Stimulated activated naive CD8-positive, alpha-beta T cell treated with anti-CD3 and anti-CD28 coated beads, Interleukin-15, amount 100 ng/mL, for 72 hours (primary cell): ENCODE measurements at regions not wholly inside any gene's neighbourhood (a gene's known extent, or its start where the extent isn't known, plus 50 kb on each side); places are given as distances from the start of the nearest gene placed in this dataset.
"Not testable (repeated sequence)": the region's sequence is repeated elsewhere in the genome, so short reads cannot be mapped to it uniquely, and the experiment has no call there.

Experiments used
- ATAC-seq: fragments of 150-1000 bp; cut with Tn5 transposase; 2 replicates; pipeline ENCODE4 v1.10.0; 2021; ENCODE audit warnings: mild to moderate bottlenecking, moderate library complexity
- DNase-seq, 2 donors: peaks; one replicate each; pipeline ENCODE4 v3.0.0; 2021 to 2022
- H3K27ac Mint-ChIP-seq, 2 donors: one replicate each; pipeline ENCODE4 v1.8.0; 2022; ENCODE audit warnings: mild to moderate bottlenecking in 2 of 2, mixed read lengths in 2 of 2, moderate library complexity in 2 of 2
- H3K27me3 Mint-ChIP-seq: one replicate; pipeline ENCODE4 v1.8.0; 2022; ENCODE audit warnings: mixed read lengths
- H3K4me1 Mint-ChIP-seq: one replicate; pipeline ENCODE4 v1.8.0; 2022; ENCODE audit warnings: mild to moderate bottlenecking, mixed read lengths
- H3K4me3 Mint-ChIP-seq, 2 donors: one replicate each; pipeline ENCODE4 v1.8.0; 2022; ENCODE audit warnings: mild to moderate bottlenecking in 2 of 2, mixed read lengths in 2 of 2, moderate library complexity in 1 of 2
- H3K9me3 Mint-ChIP-seq, 2 donors: one replicate each; pipeline ENCODE4 v1.8.0; 2022; ENCODE audit warnings: mixed read lengths in 2 of 2

DNA sequence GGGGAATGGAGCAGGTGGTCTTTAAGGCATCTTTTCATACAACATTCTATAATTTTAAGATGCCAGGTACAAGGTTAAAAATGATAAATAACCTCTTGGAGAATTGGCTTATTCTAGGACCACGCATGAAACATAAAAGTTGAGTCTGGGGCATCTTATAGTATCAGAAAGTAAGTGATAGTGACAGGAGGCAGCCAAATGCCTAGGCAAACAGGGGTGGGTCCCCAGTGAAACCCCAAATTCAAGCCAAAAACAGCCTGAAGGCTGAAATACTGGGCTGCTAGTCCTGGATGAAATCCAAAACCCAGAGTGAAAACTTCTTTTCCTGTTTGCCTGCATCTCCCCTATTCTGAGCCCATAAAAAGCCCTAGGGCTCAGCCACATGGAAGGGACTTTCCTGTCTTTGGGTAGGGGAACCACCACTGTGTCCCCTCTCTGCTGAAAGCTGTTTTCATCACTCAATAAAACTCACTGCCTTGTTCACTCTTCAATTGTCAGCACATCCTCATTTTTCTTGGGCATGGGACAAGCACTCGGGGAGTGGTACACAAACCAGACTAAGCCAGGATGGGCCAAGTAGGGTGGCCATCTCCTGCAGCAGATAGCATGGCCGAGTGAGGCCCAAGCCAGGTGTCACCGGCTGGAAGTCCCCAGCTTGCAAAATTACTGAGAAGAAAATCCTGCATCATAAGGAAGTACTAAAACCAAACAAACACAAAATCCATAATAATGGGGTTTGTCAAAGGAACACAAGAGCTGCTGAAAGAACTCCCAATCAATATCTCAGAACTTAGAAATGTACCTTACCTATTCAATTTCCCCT is 241.6 kb upstream of the GALNT17 start:
- H3K27ac Mint-ChIP-seq, result no peak overlapping the region
- DNase-seq (no peak), ATAC-seq (no peak)
- peaks cover 7 to 48% of the 10 kb centered on the region in 2 donors for H3K9me3 Mint-ChIP-seq
- no peaks in the 10 kb centered on the region for H3K4me1 Mint-ChIP-seq
- no peaks in the 10 kb centered on the region for H3K27me3 Mint-ChIP-seq
- H3K4me3 Mint-ChIP-seq, result no peak overlapping the region

DNA sequence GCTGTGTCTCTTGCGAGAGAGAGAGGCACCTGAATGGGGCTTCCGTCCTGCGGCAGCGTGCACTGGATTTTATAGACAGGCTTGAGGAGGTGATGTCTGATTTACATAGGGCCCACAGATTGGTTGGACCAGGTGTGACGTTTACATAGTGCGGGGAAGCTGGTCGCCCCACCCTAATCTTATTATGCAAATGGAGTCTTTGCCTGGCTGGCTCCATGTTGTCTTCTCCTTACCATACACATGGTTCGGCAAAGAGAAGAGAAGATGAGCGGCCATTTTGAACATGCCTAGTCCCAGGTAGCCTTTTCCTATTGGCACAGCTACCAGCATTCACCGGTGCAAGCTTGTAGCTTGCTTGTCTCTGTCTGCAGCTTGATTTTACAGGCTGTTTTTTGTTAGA is 238.5 kb upstream of the GALNT17 start:
- ATAC-seq (no peak), DNase-seq (no peak)
- Mint-ChIP-seq H3K27ac (no peak overlapping the region), H3K4me1 (no peaks in the 10 kb centered on the region), H3K9me3 (peaks cover 8 to 41% of the 10 kb centered on the region in 2 donors), H3K4me3 (no peak overlapping the region), H3K27me3 (peaks cover 6% of the 10 kb centered on the region)

DNA sequence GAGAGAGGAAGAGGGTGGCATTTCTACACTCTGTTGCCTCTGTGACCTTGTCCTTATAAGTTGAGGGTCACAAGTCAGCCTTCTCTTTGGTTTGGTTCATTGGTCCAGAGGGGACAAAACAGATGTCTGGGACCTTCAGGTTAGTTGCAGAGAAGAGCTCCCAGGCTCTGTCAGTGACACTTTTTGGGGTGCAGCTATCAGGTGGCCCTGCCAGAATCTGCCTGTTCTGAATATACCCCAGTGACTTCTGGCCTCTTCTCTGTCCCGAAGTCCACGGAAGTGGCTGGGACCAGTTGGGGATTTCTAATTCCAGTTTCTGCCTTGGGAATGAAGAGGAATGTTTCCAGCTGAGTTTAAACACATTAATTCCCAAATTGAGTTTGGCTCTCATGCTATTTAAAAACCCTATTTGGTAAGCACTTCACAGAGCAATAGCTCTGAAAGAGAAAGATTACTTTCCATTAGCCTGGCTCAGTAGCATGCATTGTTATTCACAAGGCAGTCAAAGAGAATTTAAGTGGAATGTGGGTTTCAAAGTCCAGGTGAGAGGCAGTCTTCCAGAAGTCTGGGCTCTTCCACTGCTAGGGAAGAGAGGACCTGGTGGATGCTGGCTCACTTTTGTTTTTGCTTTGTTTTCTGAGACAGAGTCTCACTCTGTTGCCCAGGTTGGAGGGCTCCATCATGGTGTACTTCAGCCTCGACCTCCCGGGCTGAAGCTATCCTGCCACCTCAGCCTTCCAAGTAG is 237.8 kb upstream of the GALNT17 start:
- no peaks in the 10 kb centered on the region for H3K4me1 Mint-ChIP-seq
- ATAC-seq, result no peak
- no peak overlapping the region for H3K4me3 Mint-ChIP-seq

DNA sequence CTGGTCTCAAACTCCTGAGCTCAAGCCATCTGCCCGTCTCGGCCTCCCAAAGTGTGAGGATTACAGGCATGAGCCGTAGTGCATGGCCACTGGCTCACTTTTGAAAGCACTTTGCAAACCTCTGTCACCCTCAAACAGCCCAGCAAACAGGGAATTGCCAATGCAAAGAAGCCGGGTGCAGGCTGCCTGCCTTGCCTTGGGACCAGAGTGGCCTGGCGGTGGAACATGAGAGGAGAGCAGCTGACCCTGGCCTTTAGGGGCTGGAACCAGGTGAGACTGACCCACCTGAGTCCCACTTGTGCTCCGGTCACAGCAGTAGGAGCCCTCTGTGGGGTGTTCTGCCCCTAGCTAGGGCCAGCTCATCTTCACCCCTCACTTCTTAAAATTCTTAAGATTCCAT is 237.1 kb upstream of the GALNT17 start:
- no peak for ATAC-seq
- Mint-ChIP-seq H3K4me3 (no peak overlapping the region), H3K27ac (no peak overlapping the region), H3K9me3 (peaks cover 15 to 29% of the 10 kb centered on the region in 2 donors), H3K4me1 (no peaks in the 10 kb centered on the region), H3K27me3 (peaks cover 6% of the 10 kb centered on the region)
- no peak for DNase-seq

More for the DNA sequence above, 237.8 kb upstream of the GALNT17 start:
- H3K27me3 Mint-ChIP-seq, result peaks cover 6% of the 10 kb centered on the region
- DNase-seq, result no peak
- no peak overlapping the region for H3K27ac Mint-ChIP-seq
- H3K9me3 Mint-ChIP-seq, result peaks cover 15 to 34% of the 10 kb centered on the region in 2 donors

DNA sequence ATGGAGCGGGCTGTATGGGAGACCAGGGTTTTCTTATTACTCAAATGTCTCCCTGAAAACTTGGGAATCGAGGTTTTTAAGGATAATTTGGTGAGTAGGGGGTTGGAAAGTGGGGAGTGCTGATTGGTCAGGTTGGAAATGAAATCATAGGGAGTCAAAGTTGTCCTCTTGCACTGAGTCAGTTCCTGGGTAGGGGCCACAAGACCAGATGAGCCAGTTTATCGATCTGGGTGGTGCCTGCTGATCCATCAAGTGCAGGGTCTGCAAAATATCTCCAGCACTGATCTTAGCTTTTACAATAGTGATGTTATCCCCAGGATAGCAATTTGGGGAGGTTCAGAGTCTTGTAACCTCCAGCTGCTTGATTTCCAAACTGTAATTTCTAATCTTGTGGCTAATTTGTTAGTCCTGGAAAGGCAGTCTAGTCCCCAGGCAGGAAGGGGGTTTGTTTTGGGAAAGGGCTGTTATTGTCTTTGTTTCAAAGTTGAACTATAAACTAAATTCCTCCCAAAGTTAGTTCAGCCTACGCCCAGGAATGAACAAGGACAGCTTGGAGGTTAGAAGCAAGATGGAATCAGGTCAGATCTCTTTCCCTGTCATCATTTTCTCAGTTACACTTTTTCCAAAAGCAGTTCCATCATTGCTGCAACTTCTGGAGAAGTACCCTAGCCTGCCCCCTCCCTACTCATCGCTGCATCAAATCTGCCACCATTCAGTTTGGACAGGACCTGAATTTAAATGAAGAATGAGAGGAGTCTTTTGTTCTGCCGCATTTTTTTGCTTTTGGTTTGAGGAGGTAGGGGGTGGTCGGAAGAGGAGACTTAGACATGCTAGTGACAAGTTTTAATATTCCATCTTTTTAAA is 236.4 kb upstream of the GALNT17 start:
- H3K9me3 Mint-ChIP-seq, result peaks cover 16 to 33% of the 10 kb centered on the region in 2 donors
- not testable (repeated sequence) for H3K27ac Mint-ChIP-seq, H3K4me1 Mint-ChIP-seq, DNase-seq, H3K4me3 Mint-ChIP-seq, ATAC-seq, H3K27me3 Mint-ChIP-seq

DNA sequence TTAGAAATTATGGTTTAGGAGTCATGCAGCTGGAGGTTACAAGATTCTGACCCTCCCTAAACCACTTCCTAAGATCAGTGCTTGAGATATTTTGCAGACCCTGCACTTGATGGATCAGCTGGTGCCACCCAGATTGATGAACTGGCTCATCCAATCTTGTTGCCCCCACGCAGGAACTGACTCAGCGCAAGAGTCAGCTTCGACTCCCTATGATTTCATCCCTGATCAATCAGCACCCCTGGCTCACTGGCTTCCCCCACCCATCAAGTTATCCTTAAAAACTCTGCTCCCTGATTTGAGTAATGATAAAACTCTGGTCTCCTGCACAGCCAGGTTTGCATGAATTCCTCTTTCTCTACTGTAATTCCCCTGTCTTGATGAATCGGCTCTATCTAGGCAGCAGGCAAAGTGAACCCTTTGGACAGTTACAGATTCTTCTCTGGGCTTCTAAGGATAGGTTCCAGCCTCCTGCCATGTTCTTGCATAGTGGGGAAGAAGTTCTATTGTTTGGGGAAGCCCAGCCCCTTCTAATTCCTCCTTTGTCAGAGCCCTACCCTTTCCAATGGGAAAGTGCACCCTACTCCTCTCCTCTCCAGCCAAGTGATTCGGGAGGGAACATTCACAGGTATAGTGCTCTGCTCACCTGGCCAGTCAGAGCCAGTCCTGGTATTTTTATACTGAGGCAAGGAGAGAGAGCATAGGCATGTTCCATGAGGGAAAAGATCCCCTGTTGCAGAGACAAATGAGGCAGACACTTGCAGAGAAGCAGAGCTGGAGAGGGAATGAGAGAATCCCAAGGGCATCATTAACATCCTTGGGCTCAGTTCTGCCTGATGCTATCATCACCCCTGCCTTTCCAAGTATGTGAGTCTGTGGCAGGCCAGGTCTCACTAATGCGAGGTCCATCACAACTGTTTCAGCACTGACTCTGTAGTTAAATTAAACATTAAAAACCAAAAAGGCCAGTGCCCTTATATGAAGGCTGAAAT is 224.4 kb upstream of the GALNT17 start:
- Mint-ChIP-seq H3K27me3 (no peaks in the 10 kb centered on the region), H3K9me3 (peaks cover 20 to 22% of the 10 kb centered on the region in 2 donors), H3K27ac (no peak overlapping the region), H3K4me1 (no peaks in the 10 kb centered on the region), H3K4me3 (no peak overlapping the region)
- DNase-seq (no peak), ATAC-seq (no peak)

DNA sequence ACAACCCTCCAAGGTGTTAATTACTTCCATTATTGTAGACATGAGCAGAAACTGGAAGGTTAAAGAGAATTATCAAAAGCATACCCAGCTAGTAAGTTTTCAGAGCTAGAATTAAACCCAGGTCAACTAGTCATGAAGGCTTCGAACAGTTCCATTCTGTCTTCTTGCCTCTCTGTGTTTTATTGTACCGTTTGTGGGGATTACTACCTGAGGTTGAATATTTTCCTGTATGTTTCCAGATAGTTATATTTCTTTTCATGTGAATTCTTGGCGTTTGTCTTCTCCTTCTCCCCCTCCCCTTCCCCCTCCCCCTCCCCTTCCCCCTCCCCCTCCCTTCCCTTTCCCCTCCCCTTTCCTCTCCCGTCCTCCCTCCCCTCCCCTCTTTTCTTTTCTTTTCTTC is 218.0 kb upstream of the GALNT17 start:
- no peak for ATAC-seq
- Mint-ChIP-seq H3K4me3 (no peak overlapping the region), H3K9me3 (peaks cover 9 to 12% of the 10 kb centered on the region in 2 donors), H3K4me1 (no peaks in the 10 kb centered on the region), H3K27ac (no peak overlapping the region), H3K27me3 (no peaks in the 10 kb centered on the region)
- DNase-seq, result no peak

DNA sequence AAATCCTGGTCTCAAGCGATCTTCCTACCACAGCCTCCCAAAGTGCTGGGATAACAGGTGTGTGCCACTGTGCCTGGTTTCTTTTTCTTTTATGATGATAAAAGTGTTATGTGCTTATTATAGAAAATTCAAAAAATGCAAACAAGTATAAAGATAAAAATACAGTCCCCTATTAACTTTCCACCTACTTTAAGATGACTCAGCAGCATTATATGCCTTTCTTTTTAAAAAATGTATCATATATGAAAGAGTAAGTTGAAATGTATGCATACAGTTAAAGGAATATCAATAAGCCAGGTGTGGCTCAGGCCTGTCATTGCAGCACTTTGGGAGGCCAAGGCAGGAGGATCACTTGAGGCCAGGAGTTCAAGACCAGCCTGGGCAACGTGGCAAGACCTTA is 216.9 kb upstream of the GALNT17 start:
- Mint-ChIP-seq H3K4me1 (no peaks in the 10 kb centered on the region), H3K9me3 (peaks cover 9 to 16% of the 10 kb centered on the region in 2 donors), H3K27ac (no peak overlapping the region), H3K27me3 (no peaks in the 10 kb centered on the region), H3K4me3 (no peak overlapping the region)
- DNase-seq, result no peak
- ATAC-seq, result no peak

DNA sequence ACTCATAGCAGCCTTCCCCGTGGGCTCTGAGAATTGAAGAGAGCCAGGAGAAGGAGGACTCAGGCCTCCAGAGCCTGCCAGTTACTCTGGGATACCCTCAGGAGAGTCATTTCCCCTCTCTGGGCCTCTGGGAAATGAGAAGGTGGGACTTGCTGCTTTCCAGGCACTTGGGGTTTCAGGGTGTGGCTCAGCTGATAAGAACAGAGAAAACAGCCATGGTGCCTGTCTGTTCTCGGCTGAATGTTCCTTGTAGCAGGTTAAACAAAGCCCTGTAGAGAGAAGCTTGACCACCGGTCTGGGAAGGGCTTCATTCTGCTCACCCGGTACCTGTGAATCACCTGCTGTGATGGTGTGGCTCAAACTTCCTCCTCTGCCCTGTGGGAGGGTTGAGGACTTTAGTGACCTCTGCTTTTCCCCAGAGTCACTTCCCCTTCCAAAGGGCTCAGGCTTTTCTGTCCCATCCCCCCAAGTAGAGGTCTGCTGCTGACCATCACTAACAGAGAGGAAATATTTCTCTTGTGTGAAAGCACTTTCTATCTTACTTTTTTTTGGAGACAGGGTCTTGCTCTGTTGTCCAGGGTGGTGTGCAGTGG is 212.4 kb upstream of the GALNT17 start:
- no peak overlapping the region for H3K27ac Mint-ChIP-seq
- H3K27me3 Mint-ChIP-seq, result no peaks in the 10 kb centered on the region
- no peaks in the 10 kb centered on the region for H3K4me1 Mint-ChIP-seq
- ATAC-seq (no peak), DNase-seq (no peak)
- no peak overlapping the region for H3K4me3 Mint-ChIP-seq
- H3K9me3 Mint-ChIP-seq, result peaks cover 0 to 5% of the 10 kb centered on the region in 2 donors

DNA sequence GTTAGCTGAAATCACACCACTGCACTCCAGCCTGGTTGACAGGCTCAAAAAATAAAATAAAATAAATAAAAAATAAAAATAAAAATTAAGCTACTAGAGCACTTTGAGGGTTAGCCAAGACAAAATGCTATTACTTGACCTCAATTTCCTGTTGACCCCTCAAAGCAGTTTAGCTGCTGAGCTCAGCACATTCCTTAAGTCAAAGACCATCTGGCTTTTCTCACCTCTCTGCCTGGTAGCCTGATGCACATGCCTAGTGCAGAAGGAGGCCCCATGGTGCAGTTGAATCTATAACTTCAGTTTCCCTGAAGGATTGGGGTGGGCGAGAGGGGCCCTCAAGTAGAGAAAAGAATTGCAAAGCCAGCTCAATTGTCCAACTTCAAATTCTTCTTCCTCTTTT is 211.1 kb upstream of the GALNT17 start:
- DNase-seq (no peak), ATAC-seq (no peak)
- no peak overlapping the region for H3K4me3 Mint-ChIP-seq
- no peaks in the 10 kb centered on the region for H3K27me3 Mint-ChIP-seq
- no peaks in the 10 kb centered on the region for H3K4me1 Mint-ChIP-seq
- H3K27ac Mint-ChIP-seq, result no peak overlapping the region
- H3K9me3 Mint-ChIP-seq, result peaks cover 0 to 5% of the 10 kb centered on the region in 2 donors

DNA sequence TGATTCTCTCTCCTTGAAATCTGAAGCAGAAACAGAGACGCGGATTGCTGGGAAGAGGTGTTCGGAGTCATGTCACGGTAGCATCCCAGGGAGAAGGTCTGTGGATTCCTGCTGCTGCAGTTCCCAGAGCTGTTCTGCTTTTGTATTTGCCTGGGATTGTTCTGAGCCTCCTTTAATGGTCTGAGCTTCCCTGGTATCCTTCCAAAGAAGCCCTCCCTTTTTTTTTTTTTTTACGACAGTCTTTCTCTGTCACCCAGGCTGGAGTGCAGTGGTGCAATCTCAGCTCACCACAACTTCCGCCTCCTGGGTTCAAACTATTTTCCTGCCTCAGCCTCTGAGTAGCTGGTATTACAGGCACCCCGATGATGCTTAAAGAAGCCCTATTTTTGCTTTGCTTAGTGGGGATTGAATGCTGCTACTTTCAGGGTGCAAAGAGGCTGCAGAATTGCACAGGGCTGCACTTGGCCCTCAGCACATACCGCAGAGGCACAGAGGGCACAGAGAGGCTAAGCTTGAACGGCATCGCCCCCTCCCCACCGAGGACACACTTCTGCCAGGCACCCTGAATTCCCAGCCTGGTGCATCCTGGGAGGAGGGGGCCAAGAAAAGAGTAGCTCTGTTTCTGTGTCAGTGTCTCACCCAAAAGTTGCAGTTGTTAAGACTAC is 208.6 kb upstream of the GALNT17 start:
- H3K27ac Mint-ChIP-seq, result no peak overlapping the region
- ATAC-seq, result no peak
- no peak overlapping the region for H3K4me3 Mint-ChIP-seq
- H3K4me1 Mint-ChIP-seq, result no peaks in the 10 kb centered on the region
- no peak for DNase-seq
- H3K27me3 Mint-ChIP-seq, result no peaks in the 10 kb centered on the region
- H3K9me3 Mint-ChIP-seq, result peaks cover 4 to 13% of the 10 kb centered on the region in 2 donors

DNA sequence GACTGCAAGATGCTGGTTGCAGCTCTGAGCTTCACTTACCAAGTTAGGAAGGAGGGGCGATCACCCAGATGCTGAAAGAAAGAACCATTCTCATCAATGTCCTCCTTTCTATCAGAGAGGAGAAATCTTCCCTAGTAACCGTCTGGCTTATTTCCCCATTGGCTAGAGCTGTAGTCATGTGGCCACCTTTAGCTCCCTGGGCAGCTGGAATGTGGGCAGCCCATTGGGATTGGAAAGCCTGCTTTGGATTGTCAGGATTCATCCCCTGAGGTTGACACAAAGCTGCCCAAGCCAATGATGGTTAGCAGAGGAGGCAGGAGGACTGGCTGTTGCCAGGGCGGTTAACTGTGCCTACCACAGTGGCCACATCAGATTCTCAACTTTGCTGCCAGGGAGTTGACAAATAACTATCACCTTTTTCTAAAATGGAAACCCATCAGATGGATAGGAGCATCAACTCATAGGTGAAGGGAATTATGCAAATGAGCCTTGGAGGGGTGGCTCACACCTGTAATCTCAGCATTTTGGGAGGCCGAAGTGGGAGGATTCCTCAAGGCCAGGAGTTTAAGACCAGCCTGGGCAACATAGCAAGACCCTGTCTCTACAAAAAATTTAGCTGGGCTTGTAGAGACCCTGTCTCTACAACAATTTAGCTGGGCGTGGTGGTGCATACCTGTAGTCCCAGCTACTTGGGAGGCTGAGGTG is 206.4 kb upstream of the GALNT17 start:
- H3K4me1 Mint-ChIP-seq, result no peaks in the 10 kb centered on the region
- H3K27ac Mint-ChIP-seq, result no peak overlapping the region
- DNase-seq, result no peak
- no peaks in the 10 kb centered on the region for H3K27me3 Mint-ChIP-seq
- no peak overlapping the region for H3K4me3 Mint-ChIP-seq
- ATAC-seq, result no peak
- H3K9me3 Mint-ChIP-seq, result peaks cover 9 to 20% of the 10 kb centered on the region in 2 donors

DNA sequence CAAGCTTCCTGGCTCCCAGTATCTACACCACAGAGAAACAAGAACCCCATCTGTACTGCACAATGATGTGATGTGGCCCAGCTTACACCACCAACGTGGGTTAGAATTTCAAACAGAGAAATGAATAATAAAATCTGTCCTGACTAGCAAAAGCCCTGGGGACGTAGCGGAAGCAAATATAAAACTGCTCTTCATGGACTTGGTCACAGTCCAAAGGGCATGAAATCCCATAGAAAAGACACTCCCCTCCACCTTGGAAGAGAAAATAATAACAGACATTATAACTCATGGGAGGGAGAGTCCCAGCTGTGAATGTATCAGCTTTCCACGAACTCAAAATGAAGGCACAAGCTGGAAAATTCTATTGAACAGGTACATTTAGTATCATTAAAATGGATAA is 205.3 kb upstream of the GALNT17 start:
- Mint-ChIP-seq H3K9me3 (peaks cover 9 to 20% of the 10 kb centered on the region in 2 donors), H3K27me3 (no peaks in the 10 kb centered on the region), H3K4me1 (no peaks in the 10 kb centered on the region), H3K27ac (no peak overlapping the region), H3K4me3 (no peak overlapping the region)
- no peak for DNase-seq
- no peak for ATAC-seq
